ENCODE measurements at regions not wholly inside any gene's neighbourhood (a gene's known extent, or its start where the extent isn't known, plus 50 kb on each side); places are given as distances from the start of the nearest gene placed in this dataset.
A peak's percentile ranks its signal among the peaks of the same experiment; 100 is the strongest.

GRCh38 chr7:115195208-115195607 is 273.3 kb downstream of the MDFIC start:
- Histone ChIP-seq H3K27ac (ENCODE audit: extremely low read depth, low read depth, low read length) (no peak overlapping the region), H2AFZ (ENCODE audit: low read depth, low read length) (no peak overlapping the region), H3K4me3 (no peak overlapping the region), H3K9me1 (ENCODE audit: control insufficient read depth, insufficient read depth, low read length) (no peaks in the 10 kb centered on the region), H3K9me3 (replicated peaks; ENCODE audit: control insufficient read depth, insufficient read depth, low read depth, low read length) (no peaks in the 10 kb centered on the region), H4K20me1 (replicated peaks; ENCODE audit: control insufficient read depth, insufficient read depth, low read length) (no peaks in the 10 kb centered on the region), H3K4me2 (ENCODE audit: insufficient read depth, low read length) (no peak overlapping the region), H3K4me1 (replicated peaks in 1 of 2; ENCODE audit: control insufficient read depth in 2 of 2, insufficient read depth in 2 of 2, low read length in 2 of 2) (no peaks in the 10 kb centered on the region), H3K36me3 (ENCODE audit: control insufficient read depth, insufficient read depth, low read length) (no peaks in the 10 kb centered on the region), H3K9ac (ENCODE audit: insufficient read depth in 1 of 2, low read depth in 2 of 2, low read length in 2 of 2) (no peak overlapping the region), H3K27me3 (ENCODE audit: control insufficient read depth in 2 of 2, insufficient read depth in 2 of 2, low read length in 2 of 2) (no peaks in the 10 kb centered on the region), H3K79me2 (ENCODE audit: control insufficient read depth, insufficient read depth, low read length) (no peaks in the 10 kb centered on the region)
- ChIA-PET POLR2A (no interaction called here), CTCF (ENCODE audit: low intra/inter-chr PET ratio) (no interaction called here)
- peak; percentile 73 for TF ChIP-seq CEBPB (tag; IDR thresholded peaks at IDR 0.05)
- TF ChIP-seq GTF2E2 (tag; IDR thresholded peaks at IDR 0.05) = no peak
- TF ChIP-seq MAFK (IDR thresholded peaks at IDR 0.05; ENCODE audit: low read length) = no peak
- TF ChIP-seq CEBPG (CRISPR knock-in tag; IDR thresholded peaks at IDR 0.05) = no peak
- TF ChIP-seq CEBPG (tag; conservative IDR thresholded peaks at IDR 0.05 in 1 of 2, IDR thresholded peaks at IDR 0.05 in 1 of 2) = peak; percentile 25 to 88; a peak in 2 of 4 replicates
- TF ChIP-seq HNRNPLL (IDR thresholded peaks at IDR 0.05; ENCODE audit: low read depth, low read length, poor library complexity, severe bottlenecking) = no peak
- in situ Hi-C loops (cut with MboI) (no loop called here), intact Hi-C loops (cut with micrococcal nuclease) (no loop called here)
- BruUV-seq (replicated peaks) = no TSS peak
- FAIRE-seq = no peak
- 2% methylated on average over 2 of the region's 2 CpGs for WGBS (ENCODE audit: insufficient coverage, low coverage, missing lambda C conversion rate)
- no peak for DNase-seq (ENCODE audit: extremely low read depth in 1 of 4, low spot score in 3 of 4)
- ATAC-seq = no peak

GRCh38 chr7:115191526-115191925 is 269.6 kb downstream of the MDFIC start:
- no TSS peak for BruUV-seq (replicated peaks)
- Histone ChIP-seq H3K27me3 (ENCODE audit: control insufficient read depth in 2 of 2, insufficient read depth in 2 of 2, low read length in 2 of 2) (no peaks in the 10 kb centered on the region), H3K36me3 (ENCODE audit: control insufficient read depth, insufficient read depth, low read length) (no peaks in the 10 kb centered on the region), H3K9me1 (ENCODE audit: control insufficient read depth, insufficient read depth, low read length) (no peaks in the 10 kb centered on the region), H3K27ac (ENCODE audit: extremely low read depth, low read depth, low read length) (no peak overlapping the region), H3K4me3 (no peak overlapping the region), H3K79me2 (ENCODE audit: control insufficient read depth, insufficient read depth, low read length) (no peaks in the 10 kb centered on the region), H3K4me2 (ENCODE audit: insufficient read depth, low read length) (no peak overlapping the region), H3K4me1 (replicated peaks in 1 of 2; ENCODE audit: control insufficient read depth in 2 of 2, insufficient read depth in 2 of 2, low read length in 2 of 2) (no peaks in the 10 kb centered on the region), H4K20me1 (replicated peaks; ENCODE audit: control insufficient read depth, insufficient read depth, low read length) (no peaks in the 10 kb centered on the region), H3K9me3 (replicated peaks; ENCODE audit: control insufficient read depth, insufficient read depth, low read depth, low read length) (no peaks in the 10 kb centered on the region), H3K9ac (ENCODE audit: insufficient read depth in 1 of 2, low read depth in 2 of 2, low read length in 2 of 2) (no peak overlapping the region), H2AFZ (ENCODE audit: low read depth, low read length) (no peak overlapping the region)
- in situ Hi-C loops (cut with MboI) = no loop called here
- CTCF ChIA-PET (ENCODE audit: low intra/inter-chr PET ratio) = no interaction called here
- intact Hi-C loops (cut with micrococcal nuclease) = no loop called here
- ATAC-seq = no peak
- TF ChIP-seq ZNF584 (CRISPR knock-in tag; IDR thresholded peaks at IDR 0.05; ENCODE audit: low read depth) (no peak), THAP12 (CRISPR knock-in tag; IDR thresholded peaks at IDR 0.05) (no peak), ZSCAN29 (IDR thresholded peaks at IDR 0.05) (no peak), NFATC3 (IDR thresholded peaks at IDR 0.05) (no peak)
- 2% methylated on average over 2 of the region's 2 CpGs for WGBS (ENCODE audit: insufficient coverage, low coverage, missing lambda C conversion rate)
- no peak for FAIRE-seq
- POLR2A ChIA-PET = no interaction called here
- DNase-seq (ENCODE audit: extremely low read depth in 1 of 4, low spot score in 3 of 4) = no peak
